ENCODE measurements at regions not wholly inside any gene's neighbourhood (a gene's known extent, or its start where the extent isn't known, plus 50 kb on each side); places are given as distances from the start of the nearest gene placed in this dataset.

- Mint-ChIP-seq H3K4me1 (no peaks in the 10 kb centered on the region), H3K27me3 (no peaks in the 10 kb centered on the region), H3K9me3 (peaks cover 35 to 41% of the 10 kb centered on the region in 2 donors), H3K4me3 (no peak overlapping the region), H3K27ac (no peak overlapping the region)
- ATAC-seq (no peak), DNase-seq (no peak)
Measured at GRCh38 chr2:51601706-51602105, 569.8 kb upstream of the NRXN1 start.

- H3K27me3 Mint-ChIP-seq, result no peaks in the 10 kb centered on the region
Measured at GRCh38 chr2:51597086-51597485, 565.2 kb upstream of the NRXN1 start.

GRCh38 chr2:51595836-51596235 lies 563.9 kb upstream of the NRXN1 start:
- peaks cover 7 to 15% of the 10 kb centered on the region in 2 donors for H3K9me3 Mint-ChIP-seq
- H3K4me3 Mint-ChIP-seq, result no peak overlapping the region
- H3K27me3 Mint-ChIP-seq, result no peaks in the 10 kb centered on the region
- no peak for ATAC-seq
- no peak overlapping the region for H3K27ac Mint-ChIP-seq
- DNase-seq, result no peak
- H3K4me1 Mint-ChIP-seq, result no peaks in the 10 kb centered on the region

More at GRCh38 chr2:51597086-51597485, 565.2 kb upstream of the NRXN1 start:
- H3K27ac Mint-ChIP-seq, result no peak overlapping the region
- H3K9me3 Mint-ChIP-seq, result peaks cover 13 to 17% of the 10 kb centered on the region in 2 donors
- H3K4me3 Mint-ChIP-seq, result no peak overlapping the region
- no peaks in the 10 kb centered on the region for H3K4me1 Mint-ChIP-seq
- DNase-seq, result no peak
- no peak for ATAC-seq

DNA sequence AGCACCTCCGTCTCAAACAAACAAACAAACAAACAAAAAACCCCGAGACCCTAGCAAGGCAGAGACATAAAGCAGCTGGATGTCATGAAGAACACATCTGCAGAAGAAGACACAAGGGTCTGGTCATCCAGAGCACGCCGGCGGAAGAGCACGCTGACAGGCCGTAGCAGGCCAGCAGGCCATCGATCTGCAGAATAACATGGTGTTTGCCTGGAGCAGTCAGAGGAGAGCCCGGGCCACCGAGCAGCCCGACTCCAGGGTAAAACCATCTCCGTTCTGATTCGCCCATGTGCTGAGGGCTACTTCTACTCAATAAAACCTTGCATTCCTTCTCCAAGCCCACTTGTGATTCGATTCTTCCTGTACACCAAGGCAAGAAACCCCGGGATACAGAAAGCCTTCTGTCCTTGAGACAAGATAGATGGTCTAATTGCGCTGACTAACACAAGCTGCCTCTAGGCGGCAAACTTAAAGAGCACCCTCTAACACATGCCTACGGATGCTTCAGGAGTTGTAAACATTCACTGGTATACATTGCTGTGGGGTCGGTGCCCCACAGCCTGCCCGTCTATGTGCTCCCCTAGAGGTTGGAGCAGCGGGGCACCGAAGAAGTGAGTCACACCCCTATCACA lies 549.8 kb upstream of the NRXN1 start:
- DNase-seq (no peak), ATAC-seq (no peak)
- H3K27ac Mint-ChIP-seq, result no peak overlapping the region
- H3K27me3 Mint-ChIP-seq, result no peaks in the 10 kb centered on the region
- H3K4me3 Mint-ChIP-seq, result no peak overlapping the region
- H3K9me3 Mint-ChIP-seq, result peaks cover 4 to 16% of the 10 kb centered on the region in 2 donors
- no peaks in the 10 kb centered on the region for H3K4me1 Mint-ChIP-seq

DNA sequence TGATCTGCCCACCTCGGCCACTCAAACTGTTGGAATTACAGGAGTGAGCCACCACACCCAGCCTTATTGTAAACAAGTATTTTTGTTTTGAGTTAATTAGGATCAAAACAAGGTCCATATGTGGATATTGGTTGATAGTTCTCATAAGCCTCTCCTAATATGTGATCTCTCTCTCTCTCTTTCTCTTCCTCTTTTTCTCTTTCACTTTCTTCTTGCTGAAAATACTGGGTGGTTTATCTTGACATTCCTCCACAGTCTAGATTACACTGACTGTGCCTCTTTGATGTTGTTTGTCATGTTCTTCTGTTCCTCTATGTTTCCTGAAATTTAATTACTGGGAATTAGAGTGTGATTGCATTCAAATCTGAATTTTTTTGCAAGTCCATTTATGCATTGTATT lies 547.5 kb upstream of the NRXN1 start:
- Mint-ChIP-seq H3K9me3 (peaks cover 7 to 10% of the 10 kb centered on the region in 2 donors), H3K4me1 (no peaks in the 10 kb centered on the region), H3K27ac (no peak overlapping the region), H3K27me3 (no peaks in the 10 kb centered on the region), H3K4me3 (no peak overlapping the region)
- no peak for ATAC-seq
- no peak for DNase-seq

DNA sequence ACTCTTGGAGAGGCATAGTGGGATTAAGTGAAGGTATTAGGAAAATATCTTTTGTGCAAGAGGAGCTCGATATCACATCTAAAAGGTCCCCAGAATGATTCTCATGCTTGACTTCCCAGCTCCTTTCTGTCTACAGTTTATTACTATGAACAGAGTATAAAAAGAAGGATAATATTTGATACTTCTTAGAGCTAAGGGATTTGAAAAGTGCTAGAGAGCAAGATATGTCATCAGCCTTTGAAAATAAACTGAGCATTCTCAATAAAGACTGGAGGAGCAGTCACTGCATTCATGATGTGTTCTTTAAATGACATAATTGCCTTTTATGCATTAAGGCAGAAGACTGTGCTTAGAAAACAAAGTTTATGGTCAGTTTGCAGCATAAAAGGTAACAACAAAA lies 543.2 kb upstream of the NRXN1 start:
- Mint-ChIP-seq H3K9me3 (peaks cover 10 to 14% of the 10 kb centered on the region in 2 donors), H3K27ac (no peak overlapping the region), H3K4me1 (no peaks in the 10 kb centered on the region), H3K27me3 (no peaks in the 10 kb centered on the region), H3K4me3 (no peak overlapping the region)
- ATAC-seq, result no peak
- no peak for DNase-seq

DNA sequence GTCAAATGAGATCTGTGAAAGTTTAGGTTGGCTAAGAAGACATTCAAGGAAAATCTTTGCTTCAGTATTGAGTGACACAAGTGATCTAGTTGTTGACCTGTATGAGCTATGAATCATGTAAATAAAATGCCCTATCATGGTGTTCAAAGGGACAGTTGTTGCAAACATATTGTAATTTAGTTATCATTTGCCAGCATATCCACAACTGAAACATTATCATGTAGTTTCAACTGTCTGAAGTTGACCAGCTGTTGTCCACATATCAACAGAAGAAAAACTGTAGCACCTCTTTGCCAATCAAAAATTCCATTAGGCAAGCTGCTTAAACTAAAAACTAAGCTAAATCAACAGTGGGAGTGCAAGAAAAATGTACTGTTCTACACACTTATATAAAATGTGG lies 527.1 kb upstream of the NRXN1 start:
- no peak overlapping the region for H3K4me3 Mint-ChIP-seq
- no peak for ATAC-seq

GRCh38 chr2:51553476-51553875 lies 521.5 kb upstream of the NRXN1 start:
- no peak overlapping the region for H3K4me3 Mint-ChIP-seq
- no peak overlapping the region for H3K27ac Mint-ChIP-seq
- no peaks in the 10 kb centered on the region for H3K4me1 Mint-ChIP-seq
- DNase-seq (no peak), ATAC-seq (no peak)
- no peaks in the 10 kb centered on the region for H3K9me3 Mint-ChIP-seq
- no peaks in the 10 kb centered on the region for H3K27me3 Mint-ChIP-seq

More for the DNA sequence above, 527.1 kb upstream of the NRXN1 start:
- H3K27me3 Mint-ChIP-seq, result no peaks in the 10 kb centered on the region
- DNase-seq, result no peak
- H3K4me1 Mint-ChIP-seq, result no peaks in the 10 kb centered on the region
- H3K27ac Mint-ChIP-seq, result no peak overlapping the region
- peaks cover 0 to 5% of the 10 kb centered on the region in 2 donors for H3K9me3 Mint-ChIP-seq

DNA sequence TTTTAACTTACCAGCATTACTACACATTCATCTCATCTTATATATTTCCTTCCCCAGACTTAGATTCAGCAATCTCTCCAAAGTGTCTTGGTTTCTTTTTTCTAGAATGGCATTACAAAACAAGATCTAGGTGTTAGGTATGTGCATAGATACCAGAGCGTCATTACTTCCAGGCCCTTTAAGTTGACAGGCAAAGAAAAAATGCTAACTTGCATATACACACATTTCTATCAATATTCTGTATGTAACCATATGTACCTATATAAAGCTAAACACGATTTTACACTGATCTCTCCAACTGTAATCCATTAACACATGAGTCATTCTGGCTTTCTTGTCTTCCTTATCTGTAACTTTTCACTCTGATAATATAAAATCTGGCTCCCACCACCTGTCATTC lies 503.8 kb upstream of the NRXN1 start:
- Mint-ChIP-seq H3K27ac (no peak overlapping the region), H3K4me1 (no peaks in the 10 kb centered on the region), H3K9me3 (peaks cover 0 to 6% of the 10 kb centered on the region in 2 donors), H3K27me3 (no peaks in the 10 kb centered on the region), H3K4me3 (no peak overlapping the region)
- DNase-seq (no peak), ATAC-seq (no peak)

DNA sequence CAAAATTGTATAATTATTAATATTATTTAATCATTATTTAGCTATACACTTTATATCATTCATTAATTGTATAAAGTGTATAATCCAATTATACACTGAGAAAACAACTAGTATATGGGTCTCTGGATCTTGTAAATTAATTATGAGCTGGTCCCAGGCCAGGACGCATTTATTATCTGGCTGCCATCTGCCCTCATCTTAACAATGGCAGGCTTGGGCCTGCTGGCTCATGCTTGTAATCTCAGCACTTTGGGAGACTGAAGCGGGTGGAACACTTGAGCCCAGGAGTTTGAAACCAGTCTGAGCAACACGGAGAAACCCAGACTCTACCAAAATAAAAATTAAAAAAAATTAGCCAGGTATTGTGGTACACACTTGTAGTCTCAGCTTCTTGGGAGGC lies 502.2 kb upstream of the NRXN1 start:
- H3K27me3 Mint-ChIP-seq, result no peaks in the 10 kb centered on the region

GRCh38 chr2:51528156-51528555 lies 496.2 kb upstream of the NRXN1 start:
- Mint-ChIP-seq H3K4me3 (no peak overlapping the region), H3K4me1 (no peaks in the 10 kb centered on the region), H3K9me3 (peaks cover 9 to 28% of the 10 kb centered on the region in 2 donors), H3K27ac (no peak overlapping the region), H3K27me3 (no peaks in the 10 kb centered on the region)
- no peak for DNase-seq
- no peak for ATAC-seq

More for the DNA sequence above, 502.2 kb upstream of the NRXN1 start:
- Mint-ChIP-seq H3K9me3 (peaks cover 0 to 11% of the 10 kb centered on the region in 2 donors), H3K4me3 (no peak overlapping the region), H3K4me1 (no peaks in the 10 kb centered on the region), H3K27ac (no peak overlapping the region)
- no peak for DNase-seq
- ATAC-seq, result no peak

GRCh38 chr2:51526766-51527165 lies 494.8 kb upstream of the NRXN1 start:
- DNase-seq (no peak), ATAC-seq (no peak)
- no peaks in the 10 kb centered on the region for H3K4me1 Mint-ChIP-seq
- no peak overlapping the region for H3K27ac Mint-ChIP-seq
- no peak overlapping the region for H3K4me3 Mint-ChIP-seq
- H3K27me3 Mint-ChIP-seq, result no peaks in the 10 kb centered on the region
- H3K9me3 Mint-ChIP-seq, result peaks cover 9 to 28% of the 10 kb centered on the region in 2 donors

DNA sequence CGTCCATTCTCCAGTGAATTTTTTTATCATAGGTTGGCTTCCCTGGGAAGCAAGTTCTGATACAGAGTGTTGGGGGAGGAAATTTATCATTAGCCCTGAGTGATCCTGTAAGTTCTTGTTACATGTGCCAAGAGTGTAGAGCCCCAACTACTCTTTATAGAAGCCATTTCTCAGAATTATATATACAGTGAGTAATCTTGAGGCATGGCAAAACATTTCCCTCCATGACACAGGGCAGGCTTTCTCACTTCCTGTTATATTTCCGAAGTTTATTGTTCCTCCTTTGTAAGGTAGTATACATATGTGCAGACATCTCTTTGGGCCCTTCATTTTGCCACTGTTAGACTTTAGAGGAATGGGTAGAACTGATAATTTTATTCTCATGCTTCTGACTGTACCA lies 484.7 kb upstream of the NRXN1 start:
- Mint-ChIP-seq H3K4me3 (no peak overlapping the region), H3K4me1 (no peaks in the 10 kb centered on the region), H3K9me3 (peaks cover 0 to 5% of the 10 kb centered on the region in 2 donors), H3K27me3 (no peaks in the 10 kb centered on the region), H3K27ac (no peak overlapping the region)
- ATAC-seq (no peak), DNase-seq (no peak)

GRCh38 chr2:51511002-51511401 lies 479.1 kb upstream of the NRXN1 start:
- Mint-ChIP-seq H3K27me3 (no peaks in the 10 kb centered on the region), H3K4me3 (no peak overlapping the region), H3K27ac (no peak overlapping the region), H3K9me3 (peaks cover 4 to 14% of the 10 kb centered on the region in 2 donors), H3K4me1 (no peaks in the 10 kb centered on the region)
- DNase-seq (no peak), ATAC-seq (no peak)

DNA sequence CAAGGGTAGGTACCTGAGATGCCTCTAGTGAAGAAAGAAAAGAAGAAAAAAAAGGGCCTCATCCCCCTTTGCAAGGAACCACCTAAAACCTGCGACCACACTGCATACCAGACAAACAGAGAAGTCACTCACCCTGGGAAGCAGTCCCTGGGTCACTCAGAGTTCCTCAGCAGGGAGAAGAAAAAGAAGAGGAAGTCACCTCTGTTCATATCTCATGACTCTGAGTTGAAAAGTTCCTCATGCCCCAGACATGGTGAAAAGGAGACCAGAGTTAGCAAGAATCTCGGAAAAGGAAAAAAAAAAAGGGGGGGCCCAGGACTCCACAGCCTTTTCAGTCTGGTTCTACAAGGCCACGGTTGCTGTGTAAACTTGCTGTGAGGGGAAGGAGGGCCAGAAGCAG lies 478.4 kb upstream of the NRXN1 start:
- Mint-ChIP-seq H3K27me3 (no peaks in the 10 kb centered on the region), H3K4me3 (no peak overlapping the region), H3K27ac (no peak overlapping the region), H3K4me1 (no peaks in the 10 kb centered on the region), H3K9me3 (peaks cover 4 to 21% of the 10 kb centered on the region in 2 donors)
- DNase-seq (no peak), ATAC-seq (no peak)

DNA sequence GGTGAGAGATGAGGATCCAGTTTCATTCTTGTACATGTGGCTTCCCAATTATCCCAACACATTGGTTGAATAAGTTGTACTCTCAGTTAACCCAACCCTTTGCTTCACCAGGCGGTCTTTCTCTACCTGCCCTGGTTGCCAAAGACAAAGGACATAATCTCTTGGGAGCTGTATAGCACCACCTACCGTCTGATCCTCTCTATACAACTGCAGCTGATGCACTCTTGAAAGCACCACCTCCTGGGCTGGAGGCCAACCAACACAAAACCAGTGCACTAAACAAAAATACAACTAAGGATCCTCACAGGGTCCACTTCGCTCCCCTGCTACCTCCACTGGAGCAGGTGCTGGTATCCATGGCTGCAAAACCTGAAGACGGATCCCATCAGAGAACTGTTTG lies 473.6 kb upstream of the NRXN1 start:
- ATAC-seq, result no peak
- H3K9me3 Mint-ChIP-seq, result peaks cover 4 to 19% of the 10 kb centered on the region in 2 donors
- DNase-seq, result no peak
- no peaks in the 10 kb centered on the region for H3K27me3 Mint-ChIP-seq
- H3K27ac Mint-ChIP-seq, result no peak overlapping the region
- no peaks in the 10 kb centered on the region for H3K4me1 Mint-ChIP-seq
- no peak overlapping the region for H3K4me3 Mint-ChIP-seq

Measured in stimulated activated naive CD8-positive, alpha-beta T cell treated with anti-CD3 and anti-CD28 coated beads, Interleukin-15, amount 100 ng/mL, for 72 hours (primary cell).